ENCODE measurements at regions not wholly inside any gene's neighbourhood (a gene's known extent, or its start where the extent isn't known, plus 50 kb on each side); places are given as distances from the start of the nearest gene placed in this dataset.

GRCh38 chr16:86732621-86733295 lies 154.4 kb downstream of the FOXL1 start:
- no peak for TF ChIP-seq CTCF (conservative IDR thresholded peaks at IDR 0.05 in 1 of 2, IDR thresholded peaks at IDR 0.05 in 1 of 2; ENCODE audit: low read depth in 1 of 2, low read length in 2 of 2)
- no peak for TF ChIP-seq EZH2 (IDR thresholded peaks at IDR 0.05; ENCODE audit: low read length, missing control alignments)
